D721Med (cell line): ENCODE measurements at regions not wholly inside any gene's neighbourhood (a gene's known extent, or its start where the extent isn't known, plus 50 kb on each side); places are given as distances from the start of the nearest gene placed in this dataset.

ENCODE experiments used
- DNase-seq: peaks from one replicate; pipeline ENCODE4 v3.0.0; 2011; ENCODE audit warnings: low spot score; ENCODE audit not compliant: insufficient read length
- FAIRE-seq: peaks from 2 replicates; lab custom pipeline; 2011; peaks lifted over from hg19 to GRCh38; lab: Jason Lieb, UNC
- CTCF ChIP-seq: IDR thresholded peaks from 2 replicates; pipeline ENCODE4 v1.5.1; 2012; ENCODE audit warnings: mild to moderate bottlenecking, control low read depth; ENCODE audit not compliant: insufficient read depth; ENCODE audit errors: missing control alignments

- FAIRE-seq (no peak), DNase-seq (no peak)
- no peak for TF ChIP-seq CTCF
Measured at GRCh38 chr3:187997490-187997889, 156.5 kb upstream of the LPP start.

- no peak for DNase-seq
Measured at GRCh38 chr3:187997946-187998561, 155.9 kb upstream of the LPP start.

GRCh38 chr3:187998611-187999010 lies 155.3 kb upstream of the LPP start:
- FAIRE-seq: no peak
- DNase-seq: no peak
- no peak for TF ChIP-seq CTCF

More at GRCh38 chr3:187997946-187998561, 155.9 kb upstream of the LPP start:
- no peak for TF ChIP-seq CTCF
- no peak for FAIRE-seq

- FAIRE-seq (no peak), DNase-seq (no peak)
- TF ChIP-seq CTCF: no peak
Measured at GRCh38 chr3:187999821-188000220, 154.1 kb upstream of the LPP start.

- no peak for TF ChIP-seq CTCF
- no peak for DNase-seq
- FAIRE-seq: no peak
Measured at GRCh38 chr3:188000361-188000861, 153.5 kb upstream of the LPP start.

GRCh38 chr3:188001093-188001492 lies 152.9 kb upstream of the LPP start:
- TF ChIP-seq CTCF: no peak
- no peak for FAIRE-seq
- DNase-seq: no peak

GRCh38 chr3:188001926-188002325 lies 152.0 kb upstream of the LPP start:
- no peak for TF ChIP-seq CTCF
- FAIRE-seq (no peak), DNase-seq (no peak)
